HL-60 (cell line): ENCODE measurements at regions not wholly inside any gene's neighbourhood (a gene's known extent, or its start where the extent isn't known, plus 50 kb on each side); places are given as distances from the start of the nearest gene placed in this dataset.

Experiments used
- CTCF ChIP-seq: IDR thresholded peaks from one replicate; pipeline ENCODE4 v1.5.1; 2011; ENCODE audit warnings: low read length, control low read depth, inconsistent platforms; ENCODE audit not compliant: insufficient read depth
- GABPA ChIP-seq: IDR thresholded peaks from 2 replicates; pipeline ENCODE4 v1.6.1; 2012; ENCODE audit warnings: low read depth
- POLR2AphosphoS5 ChIP-seq: IDR thresholded peaks from 2 replicates; pipeline ENCODE4 v1.6.1; 2012; ENCODE audit warnings: low read depth
- REST ChIP-seq: IDR thresholded peaks from 2 replicates; pipeline ENCODE4 v1.6.1; 2012; ENCODE audit warnings: low read depth; ENCODE audit not compliant: insufficient replicate concordance
- SPI1 ChIP-seq: IDR thresholded peaks from 2 replicates; pipeline ENCODE4 v1.6.1; 2012; ENCODE audit warnings: low read depth, mild to moderate bottlenecking, borderline replicate concordance

GRCh38 chr9:22893196-22893843, 446.7 kb downstream of the DMRTA1 start:
- TF ChIP-seq CTCF = no peak
- TF ChIP-seq POLR2AphosphoS5 = no peak
- TF ChIP-seq REST = no peak
- no peak for TF ChIP-seq SPI1
- no peak for TF ChIP-seq GABPA
